Iris pigment epithelial cell (primary cell): ENCODE measurements at regions not wholly inside any gene's neighbourhood (a gene's known extent, or its start where the extent isn't known, plus 50 kb on each side); places are given as distances from the start of the nearest gene placed in this dataset.
A peak's percentile ranks its signal among the peaks of the same experiment; 100 is the strongest.

ENCODE experiments used
- DNase-seq: peaks from one replicate; pipeline ENCODE4 v3.0.0-alpha.2; 2011; ENCODE audit warnings: low read depth

GRCh38 chr14:27387463-27387862 is 789.6 kb upstream of the NOVA1 start:
- DNase-seq = peak; percentile 21

GRCh38 chr14:27389402-27389801 is 791.6 kb upstream of the NOVA1 start:
- DNase-seq = peak; percentile 20

- DNase-seq = no peak
Measured at GRCh38 chr14:27390155-27390554, 792.3 kb upstream of the NOVA1 start.

GRCh38 chr14:27391331-27391730 is 793.5 kb upstream of the NOVA1 start:
- peak; percentile 6 for DNase-seq

- peak; percentile 47 for DNase-seq
Measured at GRCh38 chr14:27392153-27392552, 794.3 kb upstream of the NOVA1 start.

- DNase-seq = peak; percentile 6
Measured at GRCh38 chr14:27409944-27410343, 812.1 kb upstream of the NOVA1 start.

GRCh38 chr14:27410981-27411380 is 813.1 kb upstream of the NOVA1 start:
- DNase-seq = no peak

GRCh38 chr14:27427796-27428195 is 830.0 kb upstream of the NOVA1 start:
- DNase-seq = peak; percentile 66

GRCh38 chr14:27435923-27436670 is 838.3 kb upstream of the NOVA1 start:
- DNase-seq = no peak

GRCh38 chr14:27484633-27485032 is 886.8 kb upstream of the NOVA1 start:
- DNase-seq = no peak

- no peak for DNase-seq
Measured at GRCh38 chr14:27485193-27485592, 887.4 kb upstream of the NOVA1 start.

GRCh38 chr14:27506272-27506671 is 908.4 kb upstream of the NOVA1 start:
- no peak for DNase-seq

GRCh38 chr14:27528328-27528727 is 930.5 kb upstream of the NOVA1 start:
- peak; percentile 19 for DNase-seq

- no peak for DNase-seq
Measured at GRCh38 chr14:27536748-27537147, 938.9 kb upstream of the NOVA1 start.

- DNase-seq = no peak
Measured at GRCh38 chr14:27546111-27546510, 948.3 kb upstream of the NOVA1 start.

GRCh38 chr14:27553790-27554189 is 956.0 kb upstream of the NOVA1 start:
- no peak for DNase-seq

GRCh38 chr14:27557445-27557844 is 959.6 kb upstream of the NOVA1 start:
- DNase-seq = no peak

GRCh38 chr14:27559848-27560247 is 962.0 kb upstream of the NOVA1 start:
- DNase-seq = no peak

- no peak for DNase-seq
Measured at GRCh38 chr14:27566843-27567382, 969.1 kb upstream of the NOVA1 start.

GRCh38 chr14:27573018-27573417 is 975.2 kb upstream of the NOVA1 start:
- DNase-seq = no peak

GRCh38 chr14:27587103-27587502 is 989.3 kb upstream of the NOVA1 start:
- DNase-seq = no peak

GRCh38 chr14:27605282-27605681 is 1007.4 kb upstream of the NOVA1 start:
- no peak for DNase-seq

GRCh38 chr14:27608377-27608776 is 1010.5 kb upstream of the NOVA1 start:
- no peak for DNase-seq

GRCh38 chr14:27612121-27612520 is 1014.3 kb upstream of the NOVA1 start:
- no peak for DNase-seq
